GM21367 (cell line): ENCODE measurements at regions not wholly inside any gene's neighbourhood (a gene's known extent, or its start where the extent isn't known, plus 50 kb on each side); places are given as distances from the start of the nearest gene placed in this dataset.

Experiments
- ATAC-seq: cut with Tn5 transposase; IDR thresholded peaks from one replicate; pipeline ENCODE4 v1.9.1; 2021; ENCODE audit not compliant: unreplicated experiment

- ATAC-seq, result no peak
These were observed 98.1 kb upstream of the CXADR start for GRCh38 chr21:17414766-17415165.

- ATAC-seq, result no peak
These were observed 96.7 kb upstream of the CXADR start for GRCh38 chr21:17416139-17416538.

GRCh38 chr21:17422931-17423330 is 89.9 kb upstream of the CXADR start:
- ATAC-seq, result no peak

- ATAC-seq, result no peak
These were observed 85.7 kb upstream of the CXADR start for GRCh38 chr21:17427157-17427556.

- ATAC-seq, result peak; percentile 95
These were observed 84.9 kb upstream of the CXADR start for GRCh38 chr21:17427831-17428483.

- peak; percentile 72 for ATAC-seq
These were observed 84.4 kb upstream of the CXADR start for GRCh38 chr21:17428484-17428869.

- ATAC-seq, result no peak
These were observed 83.9 kb upstream of the CXADR start for GRCh38 chr21:17428980-17429379.

GRCh38 chr21:17429936-17430335 is 82.9 kb upstream of the CXADR start:
- no peak for ATAC-seq

GRCh38 chr21:17432732-17433057 is 80.1 kb upstream of the CXADR start:
- ATAC-seq, result no peak

- no peak for ATAC-seq
These were observed 79.1 kb upstream of the CXADR start for GRCh38 chr21:17433730-17434129.

GRCh38 chr21:17435565-17436543 is 77.0 kb upstream of the CXADR start:
- ATAC-seq, result no peak

GRCh38 chr21:17436626-17437111 is 76.2 kb upstream of the CXADR start:
- ATAC-seq, result no peak

- no peak for ATAC-seq
These were observed 74.2 kb upstream of the CXADR start for GRCh38 chr21:17438635-17439034.

- ATAC-seq, result no peak
These were observed 71.9 kb upstream of the CXADR start for GRCh38 chr21:17440969-17441368.

GRCh38 chr21:17441370-17441769 is 71.5 kb upstream of the CXADR start:
- ATAC-seq, result no peak

GRCh38 chr21:17442165-17442564 is 70.7 kb upstream of the CXADR start:
- no peak for ATAC-seq

- ATAC-seq, result no peak
These were observed 68.0 kb upstream of the CXADR start for GRCh38 chr21:17444828-17445227.

- no peak for ATAC-seq
These were observed 66.1 kb upstream of the CXADR start for GRCh38 chr21:17446737-17447136.

GRCh38 chr21:17449701-17450100 is 63.1 kb upstream of the CXADR start:
- ATAC-seq, result no peak

GRCh38 chr21:17451364-17451891 is 61.4 kb upstream of the CXADR start:
- no peak for ATAC-seq

GRCh38 chr21:17454315-17455027 is 58.4 kb upstream of the CXADR start:
- ATAC-seq, result no peak
